K562 (cell line): ENCODE measurements at regions not wholly inside any gene's neighbourhood (a gene's known extent, or its start where the extent isn't known, plus 50 kb on each side); places are given as distances from the start of the nearest gene placed in this dataset.
A peak's percentile ranks its signal among the peaks of the same experiment; 100 is the strongest.

Source experiments
- ATAC-seq: fragments of 200-7000 bp; cut with Tn5 transposase; 3 replicates; pipeline ENCODE4 v1.9.1; 2020; ENCODE audit warnings: moderate library complexity
- BruUV-seq: library from RNA; stranded (reverse); fragments of 400-500 nt; replicated peaks from 2 replicates; lab custom pipeline; 2021; lab: Mats Ljungman, UMichigan
- CTCF ChIA-PET: fragments of 300-600 bp; formaldehyde crosslinking; extraction: SDS; loops from one replicate; lab custom pipeline; 2021; ENCODE audit warnings: low intra/inter-chr PET ratio; lab: Yijun Ruan, JAX
- POLR2A ChIA-PET: fragments of 300-600, 350-650 bp; sonication (Branson Sonifier 250); formaldehyde crosslinking; extraction: SDS; loops from one replicate; lab custom pipeline; 2021; ENCODE audit warnings: antibody characterized with exemption, inconsistent platforms; lab: Yijun Ruan, JAX
- DNase-seq, 4 experiments: peaks; one replicate each; pipeline versions ENCODE4 v3.0.0 to v3.0.0-alpha.2; 2011 to 2018; ENCODE audit warnings: low spot score in 3 of 4, mixed read lengths in 3 of 4; ENCODE audit errors: extremely low read depth in 1 of 4
- FAIRE-seq: peaks from 2 replicates; lab custom pipeline; 2011; peaks lifted over from hg19 to GRCh38; lab: Jason Lieb, UNC
- H2AFZ ChIP-seq: 2 replicates; pipeline ENCODE4 v1.6.0; 2011; ENCODE audit warnings: low read depth, low read length, control low read depth, inconsistent platforms
- H3K27ac ChIP-seq: fragments of 200-600 bp; 3 replicates; pipeline ENCODE4 v1.8.0; 2011; ENCODE audit warnings: low read depth, mild to moderate bottlenecking, control low read depth, inconsistent platforms, low read length, moderate library complexity, mixed read lengths; ENCODE audit errors: extremely low read depth
- H3K27me3 ChIP-seq, 2 experiments: fragments of 300-600 bp in 1 of 2; 2 replicates in 1 of 2; 3 replicates in 1 of 2; pipeline versions ENCODE4 v1.6.0 to v1.8.0; 2011; ENCODE audit warnings: inconsistent platforms in 2 of 2, low read length in 2 of 2, mild to moderate bottlenecking in 1 of 2, mixed read lengths in 1 of 2, moderate library complexity in 1 of 2; ENCODE audit not compliant: control insufficient read depth in 2 of 2, insufficient read depth in 2 of 2
- H3K36me3 ChIP-seq: fragments of 300-600 bp; 3 replicates; pipeline ENCODE4 v1.8.0; 2011; ENCODE audit warnings: mild to moderate bottlenecking, low read length, inconsistent platforms; ENCODE audit not compliant: control insufficient read depth, insufficient read depth
- H3K4me1 ChIP-seq, 2 experiments: fragments of 200-600 bp in 1 of 2; replicated peaks in 1 of 2; 2 replicates in 1 of 2; 3 replicates in 1 of 2; pipeline versions ENCODE4 v1.5.1 to v1.8.0; 2011; ENCODE audit warnings: inconsistent platforms in 2 of 2, low read length in 2 of 2, mild to moderate bottlenecking in 1 of 2, mixed read lengths in 1 of 2, moderate library complexity in 1 of 2; ENCODE audit not compliant: control insufficient read depth in 2 of 2, insufficient read depth in 2 of 2
- H3K4me2 ChIP-seq: 2 replicates; pipeline ENCODE4 v1.6.1; 2011; ENCODE audit warnings: low read length, control low read depth, inconsistent platforms, mixed read lengths; ENCODE audit not compliant: insufficient read depth
- H3K4me3 ChIP-seq: fragments of 200-600 bp; sonication (generic), shearing (Covaris generic); 2 replicates; pipeline ENCODE4 v1.5.1; 2016; ENCODE audit warnings: control low read depth, inconsistent platforms
- H3K79me2 ChIP-seq: fragments of 200-600 bp; 3 replicates; pipeline ENCODE4 v1.8.0; 2011; ENCODE audit warnings: low read length, inconsistent platforms; ENCODE audit not compliant: control insufficient read depth, insufficient read depth
- H3K9ac ChIP-seq, 2 experiments: 2 replicates each; pipeline versions ENCODE4 v1.6.0 to v1.6.1; 2011; ENCODE audit warnings: low read depth in 2 of 2, low read length in 2 of 2, control low read depth in 1 of 2, inconsistent platforms in 1 of 2, mild to moderate bottlenecking in 1 of 2, mixed read lengths in 1 of 2; ENCODE audit not compliant: insufficient read depth in 1 of 2
- H3K9me1 ChIP-seq: one replicate; pipeline ENCODE4 v1.6.0; 2011; ENCODE audit warnings: inconsistent platforms, mild to moderate bottlenecking, low read length, moderate library complexity; ENCODE audit not compliant: control insufficient read depth, insufficient read depth
- H3K9me3 ChIP-seq: replicated peaks from 2 replicates; pipeline ENCODE4 v1.5.1; 2011; ENCODE audit warnings: low read depth, low read length, inconsistent platforms; ENCODE audit not compliant: control insufficient read depth, insufficient read depth
- H4K20me1 ChIP-seq: replicated peaks from 2 replicates; pipeline ENCODE4 v1.6.1; 2011; ENCODE audit warnings: low read length, inconsistent platforms, mixed read lengths; ENCODE audit not compliant: control insufficient read depth, insufficient read depth
- C11orf30 ChIP-seq: fragments of 450-650 bp; IDR thresholded peaks from 2 replicates; pipeline ENCODE4 v1.6.1; 2016; ENCODE audit warnings: low read depth, mild to moderate bottlenecking
- CCNT2 ChIP-seq: IDR thresholded peaks from 2 replicates; pipeline ENCODE4 v1.6.1; 2011; ENCODE audit warnings: borderline replicate concordance, low read depth, mild to moderate bottlenecking, moderate library complexity, mixed read lengths, low read length; ENCODE audit not compliant: insufficient read length; ENCODE audit errors: extremely low read depth
- CHCHD3 ChIP-seq: fragments of 250-450 bp; sonication (Bioruptor Pico); IDR thresholded peaks from 2 replicates; pipeline ENCODE4 v2.1.2; 2022; ENCODE audit warnings: mild to moderate bottlenecking
- FOXK2 ChIP-seq, 2 experiments: fragments of 450-650 bp; IDR thresholded peaks in 1 of 2; conservative IDR thresholded peaks in 1 of 2; 2 replicates each; pipeline ENCODE4 v1.6.1; 2016; ENCODE audit warnings: low read depth in 2 of 2, mild to moderate bottlenecking in 1 of 2
- MAFG ChIP-seq: fragments of 450-650 bp; conservative IDR thresholded peaks from 2 replicates; pipeline ENCODE4 v1.6.1; 2016; ENCODE audit warnings: missing genetic modification characterization, missing compliant biosample characterization
- NR4A1 ChIP-seq, 2 experiments: fragments of 250-450 bp in 1 of 2; fragments of 450-650 bp in 1 of 2; sonication (Bioruptor Pico) in 1 of 2; IDR thresholded peaks; 2 replicates each; pipeline versions ENCODE4 v1.4.0 to v1.6.1; 2016 to 2020; ENCODE audit warnings: mild to moderate bottlenecking in 2 of 2, missing compliant biosample characterization in 1 of 2, missing genetic modification characterization in 1 of 2, moderate library complexity in 1 of 2
- PHB2 ChIP-seq: fragments of 450-650 bp; IDR thresholded peaks from 2 replicates; pipeline ENCODE4 v1.6.1; 2017; ENCODE audit warnings: low read depth
- THAP7 ChIP-seq: fragments of 250-450 bp; sonication (Bioruptor Pico); IDR thresholded peaks from 2 replicates; pipeline ENCODE4 v1.5.0; 2021
- ZNF146 ChIP-seq: IDR thresholded peaks from one replicate; pipeline ENCODE4 v1.6.1; 2018; ENCODE audit warnings: missing compliant biosample characterization; ENCODE audit not compliant: unreplicated experiment
- ZNF316 ChIP-seq: fragments of 450-650 bp; IDR thresholded peaks from 2 replicates; pipeline ENCODE4 v1.6.1; 2016
- WGBS: fragments of 100-300 bp; shearing (Covaris generic); methylation state at CpG from one replicate; pipeline ENCODE4 v1.1.6; 2016; ENCODE audit warnings: low coverage, mixed read lengths; ENCODE audit not compliant: insufficient coverage; ENCODE audit errors: missing lambda C conversion rate; 5-methylcytosine and 5-hydroxymethylcytosine counted together
- in situ Hi-C: fragments of 300-500 bp; cut with MboI; formaldehyde crosslinking; loops from 4 replicates; pipeline ENCODE4 v1.15.0; 2018; ENCODE audit warnings: inconsistent platforms, mixed read lengths
- intact Hi-C: fragments of 100-400 bp; cut with micrococcal nuclease; formaldehyde crosslinking; loops from 2 replicates; pipeline ENCODE4 v1.14.2; 2022
- TF ChIP-seq, protein P1 (sequence below): sonication (generic); formaldehyde crosslinking; IDR thresholded peaks from 2 replicates; pipeline ENCODE4 v1.8.1; 2023; ENCODE audit warnings: mild to moderate bottlenecking, missing genetic modification reagents, moderate library complexity

GRCh38 chr7:10612950-10613349 lies 360.7 kb upstream of the PHF14 start:
- Histone ChIP-seq H3K79me2 (peaks cover 16% of the 10 kb centered on the region; the same call in 2 of the 3 replicates), H3K9ac (no peak overlapping the region), H3K27me3 (no peaks in the 10 kb centered on the region), H3K9me3 (no peaks in the 10 kb centered on the region), H4K20me1 (no peaks in the 10 kb centered on the region), H3K4me1 (no peaks in the 10 kb centered on the region), H3K4me2 (no peak overlapping the region), H3K4me3 (no peak overlapping the region), H3K9me1 (no peaks in the 10 kb centered on the region), H3K36me3 (peaks cover 20% of the 10 kb centered on the region; the same call in 2 of the 3 replicates), H2AFZ (no peak overlapping the region), H3K27ac (no peak overlapping the region)
- ChIA-PET POLR2A (no interaction called here), CTCF (no interaction called here)
- intact Hi-C loops = no loop called here
- TF ChIP-seq ZNF146 (CRISPR knock-in tag) (no peak), C11orf30 (peak; percentile 65), NR4A1 (CRISPR knock-in tag; IDR thresholded peaks at IDR 0.05) (no peak), NR4A1 (tag; IDR thresholded peaks at IDR 0.05) (no peak), ZNF316 (peak; percentile 87), MAFG (tag) (peak; percentile 27; the same call in 1 of the 2 replicates)
- DNase-seq (no peak), FAIRE-seq (no peak), ATAC-seq (no peak)
- BruUV-seq = no TSS peak
- in situ Hi-C loops = no loop called here

- Histone ChIP-seq H3K4me1 (no peaks in the 10 kb centered on the region), H3K27me3 (no peaks in the 10 kb centered on the region), H3K27ac (no peak overlapping the region), H3K4me3 (no peak overlapping the region), H3K36me3 (peaks cover 16% of the 10 kb centered on the region; the same call in 2 of the 3 replicates), H3K4me2 (no peak overlapping the region), H3K9me3 (no peaks in the 10 kb centered on the region), H2AFZ (no peak overlapping the region), H3K9me1 (no peaks in the 10 kb centered on the region), H3K79me2 (peaks cover 16% of the 10 kb centered on the region; the same call in 2 of the 3 replicates), H3K9ac (no peak overlapping the region), H4K20me1 (no peaks in the 10 kb centered on the region)
- no peak for DNase-seq
- no peak for FAIRE-seq
- TF ChIP-seq, protein P1, sequence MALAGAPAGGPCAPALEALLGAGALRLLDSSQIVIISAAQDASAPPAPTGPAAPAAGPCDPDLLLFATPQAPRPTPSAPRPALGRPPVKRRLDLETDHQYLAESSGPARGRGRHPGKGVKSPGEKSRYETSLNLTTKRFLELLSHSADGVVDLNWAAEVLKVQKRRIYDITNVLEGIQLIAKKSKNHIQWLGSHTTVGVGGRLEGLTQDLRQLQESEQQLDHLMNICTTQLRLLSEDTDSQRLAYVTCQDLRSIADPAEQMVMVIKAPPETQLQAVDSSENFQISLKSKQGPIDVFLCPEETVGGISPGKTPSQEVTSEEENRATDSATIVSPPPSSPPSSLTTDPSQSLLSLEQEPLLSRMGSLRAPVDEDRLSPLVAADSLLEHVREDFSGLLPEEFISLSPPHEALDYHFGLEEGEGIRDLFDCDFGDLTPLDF (CRISPR knock-in tag) = no peak
- TF ChIP-seq PHB2 (no peak), THAP7 (CRISPR knock-in tag) (no peak), CCNT2 (no peak), FOXK2 (conservative IDR thresholded peaks at IDR 0.05 in 1 of 2, IDR thresholded peaks at IDR 0.05 in 1 of 2; ENCODE audit: low read depth in 2 of 2) (no peak), CHCHD3 (CRISPR knock-in tag) (no peak)
- POLR2A ChIA-PET = interaction anchor here (0.6 kb wide), 1 partner anchor 37 kb away, joined by 3 read pairs; no protein-coding TSS in a partner anchor
- no peak for ATAC-seq
- in situ Hi-C loops (no loop called here), intact Hi-C loops (no loop called here)
- WGBS = 79% methylated on average over 3 of the region's 3 CpGs
- BruUV-seq = no TSS peak
- CTCF ChIA-PET = no interaction called here
Measured at GRCh38 chr7:10618953-10619352, 354.7 kb upstream of the PHF14 start.
